HepG2 (cell line): ENCODE measurements at regions not wholly inside any gene's neighbourhood (a gene's known extent, or its start where the extent isn't known, plus 50 kb on each side); places are given as distances from the start of the nearest gene placed in this dataset.

ENCODE experiments used
- ATAC-seq: fragments of 200-7000 bp; cut with Tn5 transposase; 3 replicates; pipeline ENCODE4 v1.9.1; 2020; ENCODE audit warnings: mild to moderate bottlenecking, moderate library complexity
- BruUV-seq: library from RNA; stranded (reverse); fragments of 400-500 nt; replicated peaks from 2 replicates; lab custom pipeline; 2021; lab: Mats Ljungman, UMichigan
- CTCF ChIA-PET: fragments of 300-600 bp; formaldehyde crosslinking; extraction: SDS; loops from one replicate; lab custom pipeline; 2021; ENCODE audit warnings: low total read pairs, inconsistent platforms, low intra/inter-chr PET ratio; lab: Yijun Ruan, JAX
- POLR2A ChIA-PET: fragments of 350-600 bp; sonication (Branson Sonifier 250); formaldehyde crosslinking; loops from one replicate; lab custom pipeline; 2020; ENCODE audit warnings: antibody characterized with exemption, inconsistent platforms; lab: Yijun Ruan, JAX
- DNase-seq: peaks from one replicate; pipeline ENCODE4 v3.0.0-alpha.2; 2015; ENCODE audit warnings: low spot score
- FAIRE-seq: peaks from 3 replicates; lab custom pipeline; 2011; peaks lifted over from hg19 to GRCh38; lab: Jason Lieb, UNC
- H2AFZ ChIP-seq: one replicate; pipeline ENCODE4 v1.6.1; 2011; ENCODE audit warnings: low read length, inconsistent platforms
- H3K27ac ChIP-seq: fragments of 300-600 bp; 3 replicates; pipeline ENCODE4 v1.8.0; 2011; ENCODE audit warnings: mixed run types, mild to moderate bottlenecking, mixed read lengths, low read length, inconsistent platforms; ENCODE audit not compliant: insufficient read depth; ENCODE audit errors: extremely low read length
- H3K27me3 ChIP-seq, 2 experiments: fragments of 200-600 bp in 1 of 2; 2 replicates in 1 of 2; 3 replicates in 1 of 2; pipeline versions ENCODE4 v1.6.0 to v1.8.0; 2011; ENCODE audit warnings: low read length in 2 of 2, mild to moderate bottlenecking in 2 of 2, moderate library complexity in 2 of 2, inconsistent platforms in 1 of 2; ENCODE audit not compliant: insufficient read depth in 2 of 2, control insufficient read depth in 1 of 2
- H3K36me3 ChIP-seq, 2 experiments: fragments of 200-600 bp in 1 of 2; replicated peaks in 1 of 2; 2 replicates in 1 of 2; 3 replicates in 1 of 2; pipeline versions ENCODE4 v1.5.1 to v1.8.0; 2011; ENCODE audit warnings: low read length in 2 of 2, inconsistent platforms in 1 of 2; ENCODE audit not compliant: insufficient read depth in 2 of 2, control insufficient read depth in 1 of 2
- H3K4me1 ChIP-seq: 2 replicates; pipeline ENCODE4 v1.5.1; 2012; ENCODE audit warnings: low read length, inconsistent platforms; ENCODE audit not compliant: insufficient read depth
- H3K4me2 ChIP-seq: 2 replicates; pipeline ENCODE4 v1.6.0; 2011; ENCODE audit warnings: low read depth, low read length, inconsistent platforms
- H3K4me3 ChIP-seq, 3 experiments: fragments of 200-600 bp in 1 of 3; sonication (generic), shearing (Covaris generic) in 1 of 3; replicated peaks in 1 of 3; 2 replicates each; pipeline ENCODE4 v1.5.1; 2011 to 2016; ENCODE audit warnings: low read length in 3 of 3, inconsistent platforms in 2 of 3, low read depth in 2 of 3, mild to moderate bottlenecking in 2 of 3, control low read depth in 1 of 3, mixed read lengths in 1 of 3; ENCODE audit not compliant: insufficient read depth in 1 of 3
- H3K79me2 ChIP-seq: one replicate; pipeline ENCODE4 v1.6.1; 2011; ENCODE audit warnings: low read length, inconsistent platforms; ENCODE audit not compliant: insufficient read depth
- H3K9ac ChIP-seq: 2 replicates; pipeline ENCODE4 v1.6.0; 2011; ENCODE audit warnings: mild to moderate bottlenecking, low read depth, low read length, inconsistent platforms; ENCODE audit not compliant: insufficient read depth
- H3K9me3 ChIP-seq: 2 replicates; pipeline ENCODE4 v1.5.1; 2012; ENCODE audit warnings: mild to moderate bottlenecking, low read length
- H4K20me1 ChIP-seq: 2 replicates; pipeline ENCODE4 v1.6.0; 2011; ENCODE audit warnings: inconsistent platforms, mild to moderate bottlenecking, low read length, moderate library complexity; ENCODE audit not compliant: insufficient read depth
- ARNT ChIP-seq: fragments of 450-650 bp; IDR thresholded peaks from 2 replicates; pipeline ENCODE4 v1.6.1; 2017
- BCL3 ChIP-seq: sonication (generic); formaldehyde crosslinking; IDR thresholded peaks from 2 replicates; pipeline ENCODE4 v1.5.1; 2020; ENCODE audit warnings: mild to moderate bottlenecking, missing genetic modification reagents, moderate library complexity
- CENPX ChIP-seq: sonication (generic); formaldehyde crosslinking; IDR thresholded peaks from 2 replicates; pipeline ENCODE4 v1.9.0; 2021; ENCODE audit warnings: mild to moderate bottlenecking, missing genetic modification reagents, moderate library complexity
- ELF1 ChIP-seq: sonication (generic); formaldehyde crosslinking; IDR thresholded peaks from 2 replicates; pipeline ENCODE4 v1.4.0; 2020; ENCODE audit warnings: missing genetic modification reagents
- GABPA ChIP-seq, 2 experiments: IDR thresholded peaks; 2 replicates each; pipeline ENCODE4 v1.6.1; 2011 to 2016; ENCODE audit warnings: low read depth in 2 of 2, low read length in 1 of 2, missing biosample characterization in 1 of 2, missing genetic modification characterization in 1 of 2
- NR1H2 ChIP-seq: sonication (generic); formaldehyde crosslinking; IDR thresholded peaks from 2 replicates; pipeline ENCODE4 v1.8.1; 2022; ENCODE audit warnings: low read depth, missing genetic modification reagents, borderline replicate concordance
- NR2F1 ChIP-seq, 2 experiments: fragments of 450-650 bp in 1 of 2; formaldehyde crosslinking in 1 of 2; IDR thresholded peaks; 2 replicates each; pipeline versions ENCODE4 v1.5.0 to v1.6.1; 2016 to 2020; ENCODE audit warnings: mild to moderate bottlenecking in 1 of 2, missing compliant biosample characterization in 1 of 2, missing genetic modification reagents in 1 of 2, moderate library complexity in 1 of 2
- POLR2A ChIP-seq, 2 experiments: IDR thresholded peaks; 2 replicates each; pipeline ENCODE4 v1.6.1; 2011; ENCODE audit warnings: low read depth in 2 of 2, low read length in 2 of 2, mild to moderate bottlenecking in 1 of 2, moderate library complexity in 1 of 2; ENCODE audit not compliant: insufficient read depth in 1 of 2
- SCMH1 ChIP-seq: sonication (generic); formaldehyde crosslinking; IDR thresholded peaks from 2 replicates; pipeline ENCODE4 v1.9.0; 2021; ENCODE audit warnings: missing genetic modification reagents, mild to moderate bottlenecking, borderline replicate concordance
- SP140L ChIP-seq: sonication (generic); formaldehyde crosslinking; IDR thresholded peaks from 2 replicates; pipeline ENCODE4 v1.4.0; 2020; ENCODE audit warnings: missing genetic modification reagents, borderline replicate concordance
- ZEB1 ChIP-seq: IDR thresholded peaks from 2 replicates; pipeline ENCODE4 v1.6.1; 2012; ENCODE audit warnings: mild to moderate bottlenecking, low read depth, inconsistent platforms; ENCODE audit not compliant: insufficient replicate concordance
- ZNF7 ChIP-seq: IDR thresholded peaks from 2 replicates; pipeline ENCODE4 v1.6.1; 2016; ENCODE audit warnings: missing biosample characterization, missing genetic modification reagents
- ZNF879 ChIP-seq: sonication (generic); formaldehyde crosslinking; IDR thresholded peaks from 2 replicates; pipeline ENCODE4 v1.8.1; 2023; ENCODE audit warnings: missing genetic modification reagents
- WGBS: methylation state at CpG from one replicate; pipeline ENCODE4 v1.1.6; 2017; ENCODE audit warnings: low lambda C conversion rate; 5-methylcytosine and 5-hydroxymethylcytosine counted together
- in situ Hi-C: cut with HindIII; loops from 2 replicates; pipeline ENCODE4 v1.10.0; 2017; ENCODE audit warnings: low pct_unique_long_range_greater_than_20kb; ENCODE audit not compliant: extremely low pct_ligation_motif_present
- intact Hi-C: fragments of 100-400 bp; cut with micrococcal nuclease; formaldehyde crosslinking; loops from one replicate; pipeline ENCODE4 v1.10.0; 2022; ENCODE audit not compliant: unreplicated experiment

DNA sequence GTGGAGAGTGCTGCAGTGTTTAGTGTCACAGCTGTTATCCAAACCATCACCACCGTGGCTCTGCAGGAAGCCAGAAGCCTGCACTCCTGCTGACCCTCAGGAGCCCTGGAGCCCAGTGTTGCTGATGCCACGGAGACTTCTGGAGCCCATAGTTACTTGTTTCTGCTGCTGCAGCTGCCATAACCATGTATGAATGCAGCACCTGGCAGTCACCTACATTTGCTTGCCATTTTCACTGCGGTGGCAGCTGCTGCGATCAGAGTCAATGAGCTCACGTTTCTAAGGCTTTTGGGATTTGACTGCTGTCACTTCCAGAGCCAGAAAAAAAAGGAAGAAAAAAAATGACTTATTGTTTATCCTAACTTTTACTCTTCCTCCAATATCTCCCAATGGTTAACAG is 299.2 kb upstream of the THRB start:
- Histone ChIP-seq H2AFZ (no peak overlapping the region), H3K4me1 (no peaks in the 10 kb centered on the region), H3K9ac (no peak overlapping the region), H3K79me2 (no peaks in the 10 kb centered on the region), H3K27me3 (no peaks in the 10 kb centered on the region), H3K4me2 (no peak overlapping the region), H3K4me3 (no peak overlapping the region), H3K36me3 (no peaks in the 10 kb centered on the region), H3K9me3 (no peaks in the 10 kb centered on the region), H4K20me1 (no peaks in the 10 kb centered on the region), H3K27ac (no peak overlapping the region)
- ATAC-seq (no peak), FAIRE-seq (no peak), DNase-seq (no peak)
- CTCF ChIA-PET: no interaction called here
- TF ChIP-seq ARNT (no peak), NR1H2 (CRISPR knock-in tag) (no peak), ZNF7 (CRISPR knock-in tag) (no peak), GABPA (IDR thresholded peaks at IDR 0.05; ENCODE audit: low read depth, low read length) (no peak), GABPA (CRISPR knock-in tag; IDR thresholded peaks at IDR 0.05; ENCODE audit: low read depth) (no peak), BCL3 (CRISPR knock-in tag) (no peak), POLR2A (IDR thresholded peaks at IDR 0.05; ENCODE audit: insufficient read depth in 1 of 2, low read depth in 2 of 2, low read length in 2 of 2) (no peak), ZEB1 (no peak), ELF1 (CRISPR knock-in tag) (no peak), CENPX (no peak)
- POLR2A ChIA-PET: no interaction called here
- no TSS peak for BruUV-seq
- WGBS: 14% methylated on average over 4 of the region's 5 CpGs
- in situ Hi-C loops (no loop called here), intact Hi-C loops (no loop called here)

DNA sequence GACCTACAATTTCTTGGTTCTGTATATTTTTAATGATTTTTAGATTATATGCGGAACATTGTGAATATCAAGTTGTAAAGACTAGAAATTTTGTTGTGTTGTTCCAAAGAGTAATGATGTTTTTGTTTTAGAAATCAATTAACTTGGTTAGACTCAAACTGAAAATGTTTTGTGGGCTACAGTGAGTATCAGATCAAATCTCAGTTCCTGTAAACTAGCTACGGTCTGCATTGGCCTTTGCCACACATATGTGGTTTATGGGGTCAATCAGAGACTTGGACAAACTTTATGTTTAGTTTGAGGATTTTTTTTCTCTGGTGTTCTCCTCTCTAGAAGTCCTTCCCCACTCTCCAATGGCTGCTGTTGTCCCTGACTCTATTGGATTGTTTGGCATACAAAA is 308.0 kb upstream of the THRB start:
- Histone ChIP-seq H3K9ac (no peak overlapping the region), H3K4me3 (no peak overlapping the region), H4K20me1 (0 out of 2 replicates have a peak, but pooled peaks cover 3% of the 10 kb centered on the region), H3K36me3 (no peaks in the 10 kb centered on the region), H3K4me1 (no peaks in the 10 kb centered on the region), H3K27ac (no peak overlapping the region), H3K4me2 (no peak overlapping the region), H3K9me3 (no peaks in the 10 kb centered on the region), H3K79me2 (no peaks in the 10 kb centered on the region), H2AFZ (no peak overlapping the region), H3K27me3 (no peaks in the 10 kb centered on the region)
- DNase-seq (no peak), ATAC-seq (no peak), FAIRE-seq (no peak)
- POLR2A ChIA-PET: no interaction called here
- in situ Hi-C loops (no loop called here), intact Hi-C loops (no loop called here)
- CTCF ChIA-PET: no interaction called here
- 0% methylated on average over 2 of the region's 2 CpGs for WGBS
- BruUV-seq: no TSS peak
- TF ChIP-seq SP140L (CRISPR knock-in tag) (no peak), SCMH1 (CRISPR knock-in tag) (no peak), NR2F1 (CRISPR knock-in tag; IDR thresholded peaks at IDR 0.05) (no peak), ZNF879 (no peak)
